ENCODE measurements at regions not wholly inside any gene's neighbourhood (a gene's known extent, or its start where the extent isn't known, plus 50 kb on each side); places are given as distances from the start of the nearest gene placed in this dataset.
"Not testable (repeated sequence)": the region's sequence is repeated elsewhere in the genome, so short reads cannot be mapped to it uniquely, and the experiment has no call there.

GRCh38 chr2:36134281-36134680 is 221.3 kb upstream of the CRIM1 start:
- TF ChIP-seq, protein P1, sequence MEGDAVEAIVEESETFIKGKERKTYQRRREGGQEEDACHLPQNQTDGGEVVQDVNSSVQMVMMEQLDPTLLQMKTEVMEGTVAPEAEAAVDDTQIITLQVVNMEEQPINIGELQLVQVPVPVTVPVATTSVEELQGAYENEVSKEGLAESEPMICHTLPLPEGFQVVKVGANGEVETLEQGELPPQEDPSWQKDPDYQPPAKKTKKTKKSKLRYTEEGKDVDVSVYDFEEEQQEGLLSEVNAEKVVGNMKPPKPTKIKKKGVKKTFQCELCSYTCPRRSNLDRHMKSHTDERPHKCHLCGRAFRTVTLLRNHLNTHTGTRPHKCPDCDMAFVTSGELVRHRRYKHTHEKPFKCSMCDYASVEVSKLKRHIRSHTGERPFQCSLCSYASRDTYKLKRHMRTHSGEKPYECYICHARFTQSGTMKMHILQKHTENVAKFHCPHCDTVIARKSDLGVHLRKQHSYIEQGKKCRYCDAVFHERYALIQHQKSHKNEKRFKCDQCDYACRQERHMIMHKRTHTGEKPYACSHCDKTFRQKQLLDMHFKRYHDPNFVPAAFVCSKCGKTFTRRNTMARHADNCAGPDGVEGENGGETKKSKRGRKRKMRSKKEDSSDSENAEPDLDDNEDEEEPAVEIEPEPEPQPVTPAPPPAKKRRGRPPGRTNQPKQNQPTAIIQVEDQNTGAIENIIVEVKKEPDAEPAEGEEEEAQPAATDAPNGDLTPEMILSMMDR (IDR thresholded peaks at IDR 0.05; ENCODE audit: low read depth, low read length) = no peak

GRCh38 chr2:36128359-36128758 is 227.2 kb upstream of the CRIM1 start:
- TF ChIP-seq, protein P1 (IDR thresholded peaks at IDR 0.05; ENCODE audit: low read depth, low read length) = no peak
- no peak for DNase-seq (ENCODE audit: extremely low read depth, low read depth)

More at GRCh38 chr2:36134281-36134680, 221.3 kb upstream of the CRIM1 start:
- no peak for DNase-seq (ENCODE audit: extremely low read depth, low read depth)

GRCh38 chr2:36125702-36126101 is 229.9 kb upstream of the CRIM1 start:
- TF ChIP-seq, protein P1 (IDR thresholded peaks at IDR 0.05; ENCODE audit: low read depth, low read length) = no peak
- no peak for DNase-seq (ENCODE audit: extremely low read depth, low read depth)

GRCh38 chr2:36123995-36124394 is 231.6 kb upstream of the CRIM1 start:
- no peak for DNase-seq (ENCODE audit: extremely low read depth, low read depth)
- TF ChIP-seq, protein P1 (IDR thresholded peaks at IDR 0.05; ENCODE audit: low read depth, low read length) = no peak

- no peak for DNase-seq (ENCODE audit: extremely low read depth, low read depth)
- TF ChIP-seq, protein P1 (IDR thresholded peaks at IDR 0.05; ENCODE audit: low read depth, low read length) = no peak
These were observed 258.6 kb upstream of the CRIM1 start for GRCh38 chr2:36097022-36097421.

DNA sequence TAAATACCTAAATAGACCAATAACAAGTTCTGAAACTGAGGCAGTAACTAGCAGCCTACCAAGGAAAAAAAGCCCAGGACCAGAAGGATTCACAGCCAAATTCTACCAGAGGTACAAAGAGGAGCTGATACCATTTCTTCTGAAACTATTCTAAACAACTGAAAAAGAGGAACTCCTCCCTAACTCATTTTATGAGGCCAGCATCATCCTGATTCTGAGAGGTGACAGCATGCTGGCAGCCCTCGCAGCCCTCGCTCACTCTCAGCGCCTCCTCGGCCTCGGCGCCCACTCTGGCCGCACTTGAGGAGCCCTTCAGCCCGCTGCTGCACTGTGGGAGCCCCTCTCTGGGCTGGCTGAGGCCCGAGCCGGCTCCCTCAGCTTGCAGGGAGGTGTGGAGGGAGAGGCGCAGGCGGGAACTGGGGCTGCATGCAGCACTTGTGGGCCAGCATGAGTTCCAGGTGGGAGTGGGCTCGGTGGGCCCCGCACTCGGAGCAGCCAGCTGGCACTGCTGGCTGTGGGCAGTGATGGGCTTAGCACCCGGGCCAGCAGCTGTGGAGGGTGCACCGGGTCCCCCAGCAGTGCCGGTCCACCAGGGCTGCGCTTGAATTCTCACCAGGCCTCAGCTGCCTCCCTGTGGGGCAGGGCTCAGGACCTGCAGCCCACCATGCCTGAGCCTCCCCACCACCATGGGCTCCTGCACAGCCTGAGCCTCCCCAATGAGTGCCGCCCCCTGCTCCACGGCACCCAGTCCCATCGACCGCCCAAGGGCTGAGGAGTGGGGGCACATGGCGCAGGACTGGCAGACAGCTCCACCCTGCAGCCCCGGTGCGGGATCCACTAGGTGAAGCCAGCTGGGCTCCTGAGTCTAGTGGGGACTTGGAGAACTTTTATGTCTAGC is 263.5 kb upstream of the CRIM1 start:
- not testable (repeated sequence) for DNase-seq (ENCODE audit: extremely low read depth, low read depth)

GRCh38 chr2:36088716-36089328 is 266.8 kb upstream of the CRIM1 start:
- no peak for DNase-seq (ENCODE audit: extremely low read depth, low read depth)
- TF ChIP-seq, protein P1 (IDR thresholded peaks at IDR 0.05; ENCODE audit: low read depth, low read length) = no peak
